ENCODE measurements at regions not wholly inside any gene's neighbourhood (a gene's known extent, or its start where the extent isn't known, plus 50 kb on each side); places are given as distances from the start of the nearest gene placed in this dataset.

GRCh38 chr6:144697369-144697760, 412.2 kb downstream of the UTRN start:
- H3K9me3 Mint-ChIP-seq, result no peaks in the 10 kb centered on the region
- no peaks in the 10 kb centered on the region for H3K27me3 Mint-ChIP-seq (ENCODE audit: low read depth)
- DNase-seq, result no peak
- ATAC-seq, result no peak
- H3K4me3 Mint-ChIP-seq, result no peak overlapping the region
- H3K4me1 Mint-ChIP-seq (ENCODE audit: low read depth), result peaks cover 35% of the 10 kb centered on the region
- peaks cover 16% of the 10 kb centered on the region for H3K36me3 Mint-ChIP-seq (ENCODE audit: insufficient read depth)

- Mint-ChIP-seq H3K36me3 (ENCODE audit: insufficient read depth) (peaks cover 13% of the 10 kb centered on the region), H3K27me3 (ENCODE audit: low read depth) (no peaks in the 10 kb centered on the region), H3K9me3 (no peaks in the 10 kb centered on the region), H3K4me3 (no peak overlapping the region), H3K4me1 (ENCODE audit: low read depth) (peaks cover 32% of the 10 kb centered on the region)
- DNase-seq (no peak), ATAC-seq (no peak)
Measured at GRCh38 chr6:144697801-144698200, 412.7 kb downstream of the UTRN start.

GRCh38 chr6:144702781-144703180, 417.6 kb downstream of the UTRN start:
- Mint-ChIP-seq H3K27me3 (ENCODE audit: low read depth) (no peaks in the 10 kb centered on the region), H3K4me3 (no peak overlapping the region)
- no peak for ATAC-seq

GRCh38 chr6:144710207-144710606, 425.1 kb downstream of the UTRN start:
- Mint-ChIP-seq H3K4me1 (ENCODE audit: low read depth) (no peaks in the 10 kb centered on the region), H3K27me3 (ENCODE audit: low read depth) (no peaks in the 10 kb centered on the region), H3K9me3 (no peaks in the 10 kb centered on the region), H3K4me3 (no peak overlapping the region), H3K36me3 (ENCODE audit: insufficient read depth) (peaks cover 17% of the 10 kb centered on the region)
- DNase-seq (no peak), ATAC-seq (no peak)

More at GRCh38 chr6:144702781-144703180, 417.6 kb downstream of the UTRN start:
- Mint-ChIP-seq H3K36me3 (ENCODE audit: insufficient read depth) (peaks cover 16% of the 10 kb centered on the region), H3K4me1 (ENCODE audit: low read depth) (no peaks in the 10 kb centered on the region), H3K9me3 (no peaks in the 10 kb centered on the region)
- DNase-seq, result no peak

- H3K4me1 Mint-ChIP-seq (ENCODE audit: low read depth), result peaks cover 2% of the 10 kb centered on the region
- no peaks in the 10 kb centered on the region for H3K9me3 Mint-ChIP-seq
- H3K27me3 Mint-ChIP-seq (ENCODE audit: low read depth), result no peaks in the 10 kb centered on the region
- no peak overlapping the region for H3K4me3 Mint-ChIP-seq
- ATAC-seq (no peak), DNase-seq (no peak)
- peaks cover 16% of the 10 kb centered on the region for H3K36me3 Mint-ChIP-seq (ENCODE audit: insufficient read depth)
Measured at GRCh38 chr6:144711661-144712060, 426.5 kb downstream of the UTRN start.

GRCh38 chr6:144712541-144712940, 427.4 kb downstream of the UTRN start:
- Mint-ChIP-seq H3K9me3 (no peaks in the 10 kb centered on the region), H3K36me3 (ENCODE audit: insufficient read depth) (peaks cover 16% of the 10 kb centered on the region), H3K27me3 (ENCODE audit: low read depth) (no peaks in the 10 kb centered on the region), H3K4me3 (no peak overlapping the region), H3K4me1 (ENCODE audit: low read depth) (peaks cover 2% of the 10 kb centered on the region)
- ATAC-seq (no peak), DNase-seq (no peak)

- DNase-seq (no peak), ATAC-seq (no peak)
- Mint-ChIP-seq H3K4me1 (ENCODE audit: low read depth) (peaks cover 4% of the 10 kb centered on the region), H3K4me3 (no peak overlapping the region), H3K27me3 (ENCODE audit: low read depth) (no peaks in the 10 kb centered on the region), H3K9me3 (no peaks in the 10 kb centered on the region), H3K36me3 (ENCODE audit: insufficient read depth) (peaks cover 16% of the 10 kb centered on the region)
Measured at GRCh38 chr6:144714021-144714712, 429.0 kb downstream of the UTRN start.

GRCh38 chr6:144715344-144715743, 430.2 kb downstream of the UTRN start:
- no peak for DNase-seq

GRCh38 chr6:144718431-144718830, 433.3 kb downstream of the UTRN start:
- peak in 1 of 2 donors; percentile 35 for ATAC-seq
- no peaks in the 10 kb centered on the region for H3K27me3 Mint-ChIP-seq (ENCODE audit: low read depth)
- no peak for DNase-seq
- peaks cover 16% of the 10 kb centered on the region for H3K4me1 Mint-ChIP-seq (ENCODE audit: low read depth)
- H3K36me3 Mint-ChIP-seq (ENCODE audit: insufficient read depth), result peaks cover 30% of the 10 kb centered on the region
- no peaks in the 10 kb centered on the region for H3K9me3 Mint-ChIP-seq
- no peak overlapping the region for H3K4me3 Mint-ChIP-seq

More at GRCh38 chr6:144715344-144715743, 430.2 kb downstream of the UTRN start:
- no peak overlapping the region for H3K4me3 Mint-ChIP-seq
- H3K27me3 Mint-ChIP-seq (ENCODE audit: low read depth), result no peaks in the 10 kb centered on the region
- no peaks in the 10 kb centered on the region for H3K9me3 Mint-ChIP-seq
- peaks cover 19% of the 10 kb centered on the region for H3K36me3 Mint-ChIP-seq (ENCODE audit: insufficient read depth)
- peaks cover 7% of the 10 kb centered on the region for H3K4me1 Mint-ChIP-seq (ENCODE audit: low read depth)
- ATAC-seq, result peak; percentile 30 to 41

- peaks cover 32% of the 10 kb centered on the region for H3K36me3 Mint-ChIP-seq (ENCODE audit: insufficient read depth)
- no peak for ATAC-seq
- no peaks in the 10 kb centered on the region for H3K9me3 Mint-ChIP-seq
- DNase-seq, result no peak
- H3K4me3 Mint-ChIP-seq, result no peak overlapping the region
- peaks cover 23% of the 10 kb centered on the region for H3K4me1 Mint-ChIP-seq (ENCODE audit: low read depth)
- no peaks in the 10 kb centered on the region for H3K27me3 Mint-ChIP-seq (ENCODE audit: low read depth)
Measured at GRCh38 chr6:144721232-144721631, 436.1 kb downstream of the UTRN start.

- H3K4me3 Mint-ChIP-seq, result no peak overlapping the region
- no peak for DNase-seq
- peaks cover 26% of the 10 kb centered on the region for H3K4me1 Mint-ChIP-seq (ENCODE audit: low read depth)
- no peaks in the 10 kb centered on the region for H3K27me3 Mint-ChIP-seq (ENCODE audit: low read depth)
- H3K36me3 Mint-ChIP-seq (ENCODE audit: insufficient read depth), result peaks cover 32% of the 10 kb centered on the region
- no peak for ATAC-seq
- no peaks in the 10 kb centered on the region for H3K9me3 Mint-ChIP-seq
Measured at GRCh38 chr6:144722154-144722737, 437.1 kb downstream of the UTRN start.

GRCh38 chr6:144722925-144723324, 437.8 kb downstream of the UTRN start:
- H3K4me1 Mint-ChIP-seq (ENCODE audit: low read depth), result peaks cover 25% of the 10 kb centered on the region
- H3K4me3 Mint-ChIP-seq, result no peak overlapping the region
- DNase-seq (no peak), ATAC-seq (no peak)
- H3K36me3 Mint-ChIP-seq (ENCODE audit: insufficient read depth), result peaks cover 32% of the 10 kb centered on the region
- H3K9me3 Mint-ChIP-seq, result no peaks in the 10 kb centered on the region
- H3K27me3 Mint-ChIP-seq (ENCODE audit: low read depth), result no peaks in the 10 kb centered on the region

GRCh38 chr6:144723431-144723830, 438.3 kb downstream of the UTRN start:
- Mint-ChIP-seq H3K9me3 (no peaks in the 10 kb centered on the region), H3K4me1 (ENCODE audit: low read depth) (peaks cover 24% of the 10 kb centered on the region), H3K4me3 (no peak overlapping the region), H3K27me3 (ENCODE audit: low read depth) (no peaks in the 10 kb centered on the region), H3K36me3 (ENCODE audit: insufficient read depth) (peaks cover 32% of the 10 kb centered on the region)
- ATAC-seq (no peak), DNase-seq (no peak)

- ATAC-seq (no peak), DNase-seq (no peak)
- no peaks in the 10 kb centered on the region for H3K27me3 Mint-ChIP-seq (ENCODE audit: low read depth)
- H3K4me3 Mint-ChIP-seq, result no peak overlapping the region
- peaks cover 27% of the 10 kb centered on the region for H3K36me3 Mint-ChIP-seq (ENCODE audit: insufficient read depth)
- H3K9me3 Mint-ChIP-seq, result no peaks in the 10 kb centered on the region
- H3K4me1 Mint-ChIP-seq (ENCODE audit: low read depth), result peaks cover 31% of the 10 kb centered on the region
Measured at GRCh38 chr6:144724818-144725217, 439.7 kb downstream of the UTRN start.

All from activated T-cell treated with anti-CD3 and anti-CD28 coated beads, Interleukin-2, amount 50 U/mL, for 4 hours (primary cell).